ENCODE measurements at regions not wholly inside any gene's neighbourhood (a gene's known extent, or its start where the extent isn't known, plus 50 kb on each side); places are given as distances from the start of the nearest gene placed in this dataset.

GRCh38 chr5:58018016-58018415 is 441.9 kb downstream of the PLK2 start:
- DNase-seq (ENCODE audit: low read depth): no peak
- TF ChIP-seq, protein P1, sequence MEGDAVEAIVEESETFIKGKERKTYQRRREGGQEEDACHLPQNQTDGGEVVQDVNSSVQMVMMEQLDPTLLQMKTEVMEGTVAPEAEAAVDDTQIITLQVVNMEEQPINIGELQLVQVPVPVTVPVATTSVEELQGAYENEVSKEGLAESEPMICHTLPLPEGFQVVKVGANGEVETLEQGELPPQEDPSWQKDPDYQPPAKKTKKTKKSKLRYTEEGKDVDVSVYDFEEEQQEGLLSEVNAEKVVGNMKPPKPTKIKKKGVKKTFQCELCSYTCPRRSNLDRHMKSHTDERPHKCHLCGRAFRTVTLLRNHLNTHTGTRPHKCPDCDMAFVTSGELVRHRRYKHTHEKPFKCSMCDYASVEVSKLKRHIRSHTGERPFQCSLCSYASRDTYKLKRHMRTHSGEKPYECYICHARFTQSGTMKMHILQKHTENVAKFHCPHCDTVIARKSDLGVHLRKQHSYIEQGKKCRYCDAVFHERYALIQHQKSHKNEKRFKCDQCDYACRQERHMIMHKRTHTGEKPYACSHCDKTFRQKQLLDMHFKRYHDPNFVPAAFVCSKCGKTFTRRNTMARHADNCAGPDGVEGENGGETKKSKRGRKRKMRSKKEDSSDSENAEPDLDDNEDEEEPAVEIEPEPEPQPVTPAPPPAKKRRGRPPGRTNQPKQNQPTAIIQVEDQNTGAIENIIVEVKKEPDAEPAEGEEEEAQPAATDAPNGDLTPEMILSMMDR (IDR thresholded peaks at IDR 0.05; ENCODE audit: low read depth, low read length): no peak
- TF ChIP-seq POLR2A (IDR thresholded peaks at IDR 0.05; ENCODE audit: extremely low read depth, insufficient read length): no peak
- no peak for TF ChIP-seq MAX (IDR thresholded peaks at IDR 0.05; ENCODE audit: low read depth, low read length)
- TF ChIP-seq MYC (IDR thresholded peaks at IDR 0.05; ENCODE audit: low read depth, low read length): no peak
- no peak overlapping the region for H3K4me3 ChIP-seq (ENCODE audit: low read depth, low read length)

GRCh38 chr5:58016877-58017276 is 443.0 kb downstream of the PLK2 start:
- DNase-seq (ENCODE audit: low read depth): no peak
- no peak for TF ChIP-seq MAX (IDR thresholded peaks at IDR 0.05; ENCODE audit: low read depth, low read length)
- TF ChIP-seq, protein P1 (IDR thresholded peaks at IDR 0.05; ENCODE audit: low read depth, low read length): no peak
- no peak for TF ChIP-seq MYC (IDR thresholded peaks at IDR 0.05; ENCODE audit: low read depth, low read length)
- TF ChIP-seq POLR2A (IDR thresholded peaks at IDR 0.05; ENCODE audit: extremely low read depth, insufficient read length): no peak
- no peak overlapping the region for H3K4me3 ChIP-seq (ENCODE audit: low read depth, low read length)

DNA sequence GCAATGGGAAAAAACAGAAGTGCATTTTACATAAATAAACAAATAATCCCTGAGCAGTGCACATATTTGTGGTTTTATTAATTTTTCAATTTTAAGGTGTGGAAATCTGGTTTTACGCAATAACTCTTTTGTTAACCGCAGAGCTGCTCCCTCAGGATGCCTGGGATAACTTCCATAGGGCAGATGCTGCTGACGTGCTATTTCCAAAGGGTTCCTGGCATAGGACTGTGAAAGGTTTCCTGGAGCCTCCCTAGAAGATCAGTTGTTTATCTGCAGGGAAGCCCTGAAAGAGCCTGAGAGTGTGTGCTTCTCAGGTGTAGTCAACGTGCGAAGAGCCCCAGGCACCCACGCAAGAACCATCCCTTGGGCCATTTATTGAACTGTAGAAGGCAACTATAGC is 443.5 kb downstream of the PLK2 start:
- no peak overlapping the region for H3K4me3 ChIP-seq (ENCODE audit: low read depth, low read length)
- TF ChIP-seq MYC (IDR thresholded peaks at IDR 0.05; ENCODE audit: low read depth, low read length) (no peak), MAX (IDR thresholded peaks at IDR 0.05; ENCODE audit: low read depth, low read length) (no peak), POLR2A (IDR thresholded peaks at IDR 0.05; ENCODE audit: extremely low read depth, insufficient read length) (no peak)
- TF ChIP-seq, protein P1 (IDR thresholded peaks at IDR 0.05; ENCODE audit: low read depth, low read length): no peak
- DNase-seq (ENCODE audit: low read depth): no peak

GRCh38 chr5:58015175-58015574 is 444.7 kb downstream of the PLK2 start:
- TF ChIP-seq, protein P1 (IDR thresholded peaks at IDR 0.05; ENCODE audit: low read depth, low read length): no peak
- TF ChIP-seq MAX (IDR thresholded peaks at IDR 0.05; ENCODE audit: low read depth, low read length): no peak
- no peak for TF ChIP-seq MYC (IDR thresholded peaks at IDR 0.05; ENCODE audit: low read depth, low read length)
- TF ChIP-seq POLR2A (IDR thresholded peaks at IDR 0.05; ENCODE audit: extremely low read depth, insufficient read length): no peak
- H3K4me3 ChIP-seq (ENCODE audit: low read depth, low read length): no peak overlapping the region
- no peak for DNase-seq (ENCODE audit: low read depth)

GRCh38 chr5:58013542-58014258 is 446.2 kb downstream of the PLK2 start:
- DNase-seq (ENCODE audit: low read depth): no peak

More at GRCh38 chr5:58013542-58014258, 446.2 kb downstream of the PLK2 start:
- TF ChIP-seq POLR2A (IDR thresholded peaks at IDR 0.05; ENCODE audit: extremely low read depth, insufficient read length) (no peak), MAX (IDR thresholded peaks at IDR 0.05; ENCODE audit: low read depth, low read length) (no peak), MYC (IDR thresholded peaks at IDR 0.05; ENCODE audit: low read depth, low read length) (no peak)
- TF ChIP-seq, protein P1 (IDR thresholded peaks at IDR 0.05; ENCODE audit: low read depth, low read length): no peak
- no peak overlapping the region for H3K4me3 ChIP-seq (ENCODE audit: low read depth, low read length)
